SK-N-MC (cell line): ENCODE measurements at regions not wholly inside any gene's neighbourhood (a gene's known extent, or its start where the extent isn't known, plus 50 kb on each side); places are given as distances from the start of the nearest gene placed in this dataset.

Experiments
- EZH2 ChIP-seq: fragments of 200-600 bp; sonication (generic); IDR thresholded peaks from one replicate; pipeline ENCODE4 v1.6.1; 2017; ENCODE audit warnings: antibody characterized with exemption
- POLR2AphosphoS5 ChIP-seq: IDR thresholded peaks from 2 replicates; pipeline ENCODE4 v1.6.1; 2012; ENCODE audit warnings: mild to moderate bottlenecking, low read depth, low read length, borderline replicate concordance

DNA sequence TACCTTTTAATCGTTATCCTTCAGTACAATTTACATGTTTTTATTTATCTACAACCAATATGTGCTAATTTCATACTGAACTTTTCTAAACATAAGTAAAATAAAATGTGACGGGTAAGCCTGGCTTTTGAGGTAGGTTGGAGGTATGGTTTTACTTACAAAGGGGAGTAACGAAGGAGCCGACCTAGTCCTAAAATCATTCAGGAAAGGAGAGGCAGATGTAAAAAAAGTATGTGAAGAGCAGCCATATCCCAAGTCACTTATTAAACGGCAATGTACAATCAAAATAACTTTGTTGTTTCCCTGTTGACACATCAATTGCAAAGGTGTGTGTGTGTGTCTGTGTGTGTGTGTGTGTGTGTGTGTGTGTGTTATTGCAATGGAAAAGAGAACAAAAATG is 351.3 kb downstream of the CRPPA start:
- TF ChIP-seq EZH2 (no peak), POLR2AphosphoS5 (no peak)
